Right lung (tissue), 2 donors: ENCODE measurements at regions not wholly inside any gene's neighbourhood (a gene's known extent, or its start where the extent isn't known, plus 50 kb on each side); places are given as distances from the start of the nearest gene placed in this dataset.

Experiments
- DNase-seq, 2 donors: peaks; one replicate each; pipeline ENCODE4 v3.0.0-alpha.2; 2013

- DNase-seq = no peak
Observed at GRCh38 chr1:4603295-4604110, 50.9 kb upstream of the AJAP1 start.
